ENCODE measurements at regions not wholly inside any gene's neighbourhood (a gene's known extent, or its start where the extent isn't known, plus 50 kb on each side); places are given as distances from the start of the nearest gene placed in this dataset.

- TF ChIP-seq CTCF (conservative IDR thresholded peaks at IDR 0.05 in 1 of 2, IDR thresholded peaks at IDR 0.05 in 1 of 2; ENCODE audit: low read depth in 1 of 2, low read length in 2 of 2) (no peak), EZH2 (IDR thresholded peaks at IDR 0.05; ENCODE audit: low read length, missing control alignments) (no peak)
Measured at GRCh38 chr2:146415291-146415690, 1429.5 kb upstream of the ACVR2A start.

All from fibroblast of lung (primary cell).